ENCODE measurements at regions not wholly inside any gene's neighbourhood (a gene's known extent, or its start where the extent isn't known, plus 50 kb on each side); places are given as distances from the start of the nearest gene placed in this dataset.

DNA sequence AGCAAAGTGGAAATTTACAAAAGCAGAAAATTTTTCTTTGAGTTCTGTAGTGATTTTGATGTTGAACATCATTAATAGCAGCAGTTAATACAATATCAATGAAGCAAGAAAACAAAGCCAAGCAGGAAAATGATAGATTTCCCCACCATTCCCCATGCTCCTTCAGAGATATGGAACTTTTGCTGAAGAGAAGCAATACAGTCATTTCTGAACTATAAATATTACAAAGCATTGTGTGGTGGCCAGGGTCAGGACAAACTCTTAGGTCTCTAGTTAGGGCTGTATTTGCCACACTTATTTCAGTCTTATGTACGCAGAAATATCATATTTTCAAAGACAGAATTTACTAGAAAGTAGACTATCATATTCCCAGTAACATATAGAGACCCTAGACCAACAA lies 88.8 kb upstream of the P3H2 start:
- TF ChIP-seq, protein P1, sequence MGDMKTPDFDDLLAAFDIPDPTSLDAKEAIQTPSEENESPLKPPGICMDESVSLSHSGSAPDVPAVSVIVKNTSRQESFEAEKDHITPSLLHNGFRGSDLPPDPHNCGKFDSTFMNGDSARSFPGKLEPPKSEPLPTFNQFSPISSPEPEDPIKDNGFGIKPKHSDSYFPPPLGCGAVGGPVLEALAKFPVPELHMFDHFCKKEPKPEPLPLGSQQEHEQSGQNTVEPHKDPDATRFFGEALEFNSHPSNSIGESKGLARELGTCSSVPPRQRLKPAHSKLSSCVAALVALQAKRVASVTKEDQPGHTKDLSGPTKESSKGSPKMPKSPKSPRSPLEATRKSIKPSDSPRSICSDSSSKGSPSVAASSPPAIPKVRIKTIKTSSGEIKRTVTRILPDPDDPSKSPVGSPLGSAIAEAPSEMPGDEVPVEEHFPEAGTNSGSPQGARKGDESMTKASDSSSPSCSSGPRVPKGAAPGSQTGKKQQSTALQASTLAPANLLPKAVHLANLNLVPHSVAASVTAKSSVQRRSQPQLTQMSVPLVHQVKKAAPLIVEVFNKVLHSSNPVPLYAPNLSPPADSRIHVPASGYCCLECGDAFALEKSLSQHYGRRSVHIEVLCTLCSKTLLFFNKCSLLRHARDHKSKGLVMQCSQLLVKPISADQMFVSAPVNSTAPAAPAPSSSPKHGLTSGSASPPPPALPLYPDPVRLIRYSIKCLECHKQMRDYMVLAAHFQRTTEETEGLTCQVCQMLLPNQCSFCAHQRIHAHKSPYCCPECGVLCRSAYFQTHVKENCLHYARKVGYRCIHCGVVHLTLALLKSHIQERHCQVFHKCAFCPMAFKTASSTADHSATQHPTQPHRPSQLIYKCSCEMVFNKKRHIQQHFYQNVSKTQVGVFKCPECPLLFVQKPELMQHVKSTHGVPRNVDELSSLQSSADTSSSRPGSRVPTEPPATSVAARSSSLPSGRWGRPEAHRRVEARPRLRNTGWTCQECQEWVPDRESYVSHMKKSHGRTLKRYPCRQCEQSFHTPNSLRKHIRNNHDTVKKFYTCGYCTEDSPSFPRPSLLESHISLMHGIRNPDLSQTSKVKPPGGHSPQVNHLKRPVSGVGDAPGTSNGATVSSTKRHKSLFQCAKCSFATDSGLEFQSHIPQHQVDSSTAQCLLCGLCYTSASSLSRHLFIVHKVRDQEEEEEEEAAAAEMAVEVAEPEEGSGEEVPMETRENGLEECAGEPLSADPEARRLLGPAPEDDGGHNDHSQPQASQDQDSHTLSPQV (IDR thresholded peaks at IDR 0.05), result no peak
- TF ChIP-seq ZZZ3 (IDR thresholded peaks at IDR 0.05; ENCODE audit: control insufficient read depth, insufficient read length, low read depth), result no peak
- no peak for TF ChIP-seq POLR2AphosphoS5 (IDR thresholded peaks at IDR 0.05; ENCODE audit: low read length)
- TF ChIP-seq, protein P2, sequence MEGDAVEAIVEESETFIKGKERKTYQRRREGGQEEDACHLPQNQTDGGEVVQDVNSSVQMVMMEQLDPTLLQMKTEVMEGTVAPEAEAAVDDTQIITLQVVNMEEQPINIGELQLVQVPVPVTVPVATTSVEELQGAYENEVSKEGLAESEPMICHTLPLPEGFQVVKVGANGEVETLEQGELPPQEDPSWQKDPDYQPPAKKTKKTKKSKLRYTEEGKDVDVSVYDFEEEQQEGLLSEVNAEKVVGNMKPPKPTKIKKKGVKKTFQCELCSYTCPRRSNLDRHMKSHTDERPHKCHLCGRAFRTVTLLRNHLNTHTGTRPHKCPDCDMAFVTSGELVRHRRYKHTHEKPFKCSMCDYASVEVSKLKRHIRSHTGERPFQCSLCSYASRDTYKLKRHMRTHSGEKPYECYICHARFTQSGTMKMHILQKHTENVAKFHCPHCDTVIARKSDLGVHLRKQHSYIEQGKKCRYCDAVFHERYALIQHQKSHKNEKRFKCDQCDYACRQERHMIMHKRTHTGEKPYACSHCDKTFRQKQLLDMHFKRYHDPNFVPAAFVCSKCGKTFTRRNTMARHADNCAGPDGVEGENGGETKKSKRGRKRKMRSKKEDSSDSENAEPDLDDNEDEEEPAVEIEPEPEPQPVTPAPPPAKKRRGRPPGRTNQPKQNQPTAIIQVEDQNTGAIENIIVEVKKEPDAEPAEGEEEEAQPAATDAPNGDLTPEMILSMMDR (IDR thresholded peaks at IDR 0.05 in 2 of 3, conservative IDR thresholded peaks at IDR 0.05 in 1 of 3; ENCODE audit: control insufficient read depth in 2 of 3, extremely low read depth in 1 of 3, insufficient read depth in 1 of 3, low read depth in 3 of 3, low read length in 3 of 3), result no peak

Data from GM12878 (cell line).